DND-41 (cell line): ENCODE measurements at regions not wholly inside any gene's neighbourhood (a gene's known extent, or its start where the extent isn't known, plus 50 kb on each side); places are given as distances from the start of the nearest gene placed in this dataset.

Experiments
- CTCF ChIP-seq: IDR thresholded peaks from 2 replicates; pipeline ENCODE4 v1.5.1; 2012; ENCODE audit warnings: borderline replicate concordance, low read length, moderate library complexity, mild to moderate bottlenecking; ENCODE audit not compliant: poor library complexity, severe bottlenecking; ENCODE audit errors: extremely low read depth
- EZH2 ChIP-seq: IDR thresholded peaks from 3 replicates; pipeline ENCODE4 v1.6.1; 2012; ENCODE audit warnings: borderline replicate concordance, low read depth, mild to moderate bottlenecking, moderate library complexity, low read length, inconsistent platforms; ENCODE audit not compliant: severe bottlenecking

- TF ChIP-seq CTCF (no peak), EZH2 (no peak)
Observed at GRCh38 chr6:141664744-141665143, 468.0 kb upstream of the GJE1 start.
